IPS DF 4.7 (cell line): ENCODE measurements at regions not wholly inside any gene's neighbourhood (a gene's known extent, or its start where the extent isn't known, plus 50 kb on each side); places are given as distances from the start of the nearest gene placed in this dataset.
"Not testable (repeated sequence)": the region's sequence is repeated elsewhere in the genome, so short reads cannot be mapped to it uniquely, and the experiment has no call there.

Experiments
- DNase-seq: peaks from one replicate; pipeline ENCODE4 v3.0.0-alpha.2; 2013; ENCODE audit warnings: low spot score; ENCODE audit errors: extremely low read depth

DNA sequence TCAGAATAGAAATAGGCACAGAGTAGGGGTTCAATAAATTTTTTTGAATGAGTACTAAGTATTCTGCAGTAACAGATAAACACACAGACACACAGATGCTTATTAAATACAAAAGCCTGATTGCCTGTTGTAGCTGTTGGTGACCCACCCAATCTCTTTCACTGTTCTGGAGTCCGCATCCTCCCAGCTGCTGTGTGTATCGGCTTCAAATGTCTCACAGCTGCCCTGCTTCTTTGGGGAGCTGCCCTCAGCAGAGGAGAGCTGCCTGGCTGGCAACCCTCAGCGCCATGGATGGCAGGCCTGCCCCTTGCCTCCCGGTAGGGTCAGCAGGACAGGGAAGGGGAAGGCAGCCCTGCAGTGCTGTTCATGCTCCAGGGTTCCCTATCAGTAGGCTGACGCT is 50.5 kb upstream of the PRNP start:
- DNase-seq = no peak

DNA sequence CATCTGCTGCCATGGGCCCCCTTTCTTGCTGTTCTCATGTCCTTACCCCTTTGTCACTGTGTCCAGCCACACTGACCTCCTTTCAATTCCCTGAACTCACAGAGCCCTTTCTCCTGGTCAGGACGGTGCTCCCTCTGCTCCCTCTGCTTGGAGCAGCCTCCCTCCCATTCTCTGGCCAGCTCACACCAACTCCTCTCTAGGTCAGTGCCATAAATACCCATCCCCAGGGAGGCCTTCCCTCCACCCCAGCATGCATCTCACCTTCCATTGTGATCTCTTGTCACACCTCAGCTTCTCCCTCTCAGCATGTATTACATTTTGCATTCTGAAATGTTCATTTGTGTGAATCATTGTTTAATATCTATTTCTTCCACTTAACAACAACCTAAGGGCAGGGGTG is 50.9 kb upstream of the PRNP start:
- no peak for DNase-seq

DNA sequence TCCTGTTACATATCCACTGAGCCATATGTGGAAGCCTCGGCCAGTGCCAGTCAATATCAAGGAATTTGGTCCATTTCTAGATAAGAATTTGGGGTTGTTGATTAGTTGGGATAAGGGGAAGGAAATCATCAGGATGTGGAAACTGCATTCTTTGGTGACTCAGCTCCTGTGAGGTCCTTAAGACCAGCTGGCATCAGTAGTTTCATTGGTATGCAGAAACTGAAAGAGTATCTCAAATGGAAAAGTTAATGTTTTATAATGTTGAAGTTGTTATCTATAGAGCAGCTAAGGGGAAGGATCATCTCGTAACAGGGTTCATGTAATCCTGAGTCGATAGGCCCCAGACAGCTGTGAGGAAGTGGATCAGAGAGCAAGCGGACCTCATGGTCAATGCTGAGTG is 52.5 kb upstream of the PRNP start:
- no peak for DNase-seq

DNA sequence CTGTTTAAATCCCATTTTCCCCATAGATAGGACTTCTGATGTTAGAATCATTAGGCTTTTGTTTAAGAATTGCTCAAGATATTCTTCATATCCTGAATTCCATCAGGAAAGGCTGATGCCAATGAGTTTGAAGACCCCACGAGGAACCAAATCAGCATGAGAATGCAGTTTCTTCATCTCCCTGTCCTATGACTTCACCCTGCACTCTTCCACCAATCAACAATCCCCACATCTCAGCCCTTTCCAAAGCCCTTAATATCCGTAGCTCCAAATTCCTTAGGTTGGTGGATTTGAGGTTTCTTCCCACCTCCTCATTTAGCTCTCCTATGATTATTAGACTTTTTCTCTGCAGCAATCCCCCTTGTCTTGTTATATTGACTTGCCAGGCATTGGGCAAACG is 52.9 kb upstream of the PRNP start:
- DNase-seq = no peak

DNA sequence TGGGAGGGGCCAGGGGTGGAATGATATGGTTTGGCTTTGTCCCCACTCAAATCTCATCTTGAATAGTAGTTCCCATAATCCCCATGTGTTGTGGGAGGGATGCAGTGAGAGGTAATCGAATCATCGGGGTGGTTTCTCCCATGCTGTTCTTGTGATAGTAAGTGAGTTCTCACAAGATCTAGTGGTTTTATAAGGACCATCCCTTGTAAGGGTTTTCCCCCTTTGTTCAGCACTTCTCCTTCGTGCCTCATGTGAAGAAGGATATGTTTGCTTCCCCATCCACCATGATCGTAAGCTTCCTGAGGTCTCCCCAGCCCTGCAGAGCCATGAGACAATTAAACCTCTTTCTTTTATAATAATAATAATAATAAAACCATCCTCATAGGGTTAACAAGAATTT is 53.4 kb upstream of the PRNP start:
- DNase-seq = no peak

DNA sequence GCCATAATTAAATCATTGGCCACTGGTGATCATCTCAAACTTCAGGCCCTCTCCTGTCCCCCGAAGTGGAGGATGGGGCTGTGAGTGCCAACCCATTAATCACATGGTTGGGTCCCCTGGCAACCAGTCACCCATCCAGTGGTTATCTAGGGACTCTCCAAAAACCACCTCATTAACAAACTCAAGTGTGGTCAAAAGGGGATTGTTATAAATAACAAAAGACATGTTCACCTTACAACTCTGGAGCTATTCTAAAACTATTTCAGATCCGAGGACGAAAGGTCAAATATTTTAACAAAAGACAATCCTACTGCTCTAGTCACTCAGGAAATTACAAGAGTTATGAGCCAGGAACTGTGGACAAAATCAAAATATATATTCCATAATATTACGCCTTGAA is 60.0 kb upstream of the PRNP start:
- DNase-seq = no peak

DNA sequence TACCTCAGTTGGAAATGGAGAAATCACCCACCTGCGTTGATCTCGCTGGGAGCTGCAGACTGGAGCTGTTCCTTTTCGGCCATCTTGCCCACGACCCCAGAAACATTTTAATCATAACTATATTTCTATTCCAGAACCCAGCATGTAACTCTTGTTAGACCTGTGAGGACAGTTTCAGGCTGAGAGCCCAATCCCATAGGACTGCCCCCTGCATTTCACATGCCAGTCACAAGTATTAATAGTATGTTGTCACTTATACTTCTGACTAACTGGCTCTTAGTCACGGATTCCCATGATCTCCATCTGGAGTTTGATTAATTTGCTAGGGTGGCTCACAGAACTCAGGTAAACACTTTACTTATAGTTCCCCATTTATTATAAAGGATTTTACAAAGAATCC is 60.6 kb upstream of the PRNP start:
- no peak for DNase-seq

DNA sequence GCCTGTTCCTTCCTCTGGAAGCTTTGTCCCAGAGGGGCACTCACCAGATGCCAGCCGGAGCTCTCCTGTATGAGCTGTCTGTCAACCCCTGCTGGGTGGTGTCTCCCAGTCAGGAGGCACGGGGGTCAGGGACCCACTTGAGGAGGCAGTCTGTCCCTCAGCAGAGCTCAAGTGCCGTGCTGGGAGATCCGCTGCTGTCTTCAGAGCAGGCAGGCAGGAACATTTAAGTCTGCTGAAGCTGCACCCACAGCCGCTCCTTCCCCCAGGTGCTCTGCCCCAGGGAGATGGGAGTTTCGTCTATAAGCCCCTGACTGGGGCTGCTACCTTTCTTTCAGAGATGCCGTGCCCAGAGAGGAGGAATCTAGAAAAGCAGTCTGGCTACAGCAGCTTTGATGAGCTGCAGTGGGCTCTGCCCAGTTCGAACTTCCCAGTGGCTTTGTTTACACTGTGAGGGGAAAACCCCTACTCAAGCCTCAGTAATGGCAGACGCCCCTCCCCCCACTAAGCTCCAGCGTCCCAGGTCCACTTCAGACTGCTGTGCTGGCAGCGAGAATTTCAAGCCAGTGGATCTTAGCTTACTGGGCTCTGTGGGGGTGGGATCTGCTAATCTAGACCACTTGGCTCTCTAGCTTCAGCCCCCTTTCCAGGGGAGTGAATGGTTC is 61.5 kb upstream of the PRNP start:
- DNase-seq = not testable (repeated sequence)

DNA sequence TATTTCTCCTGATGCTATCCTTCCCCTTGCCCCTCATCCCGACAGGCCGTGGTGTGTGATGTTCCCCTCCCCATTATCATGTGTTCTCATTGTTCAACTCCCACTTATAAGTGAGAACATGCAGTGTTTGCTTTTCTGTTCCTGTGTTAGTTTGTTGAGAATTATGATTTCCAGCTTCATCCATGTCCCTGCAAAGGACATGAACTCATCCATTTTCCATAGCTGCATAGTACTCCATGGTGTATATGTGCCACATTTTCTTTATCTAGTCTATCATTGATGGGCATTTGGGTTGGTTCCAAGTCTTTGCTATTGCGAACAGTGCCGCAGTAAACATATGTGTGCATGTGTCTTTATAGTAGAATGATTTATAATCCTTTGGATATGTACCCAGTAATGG is 67.1 kb upstream of the PRNP start:
- DNase-seq = not testable (repeated sequence)

DNA sequence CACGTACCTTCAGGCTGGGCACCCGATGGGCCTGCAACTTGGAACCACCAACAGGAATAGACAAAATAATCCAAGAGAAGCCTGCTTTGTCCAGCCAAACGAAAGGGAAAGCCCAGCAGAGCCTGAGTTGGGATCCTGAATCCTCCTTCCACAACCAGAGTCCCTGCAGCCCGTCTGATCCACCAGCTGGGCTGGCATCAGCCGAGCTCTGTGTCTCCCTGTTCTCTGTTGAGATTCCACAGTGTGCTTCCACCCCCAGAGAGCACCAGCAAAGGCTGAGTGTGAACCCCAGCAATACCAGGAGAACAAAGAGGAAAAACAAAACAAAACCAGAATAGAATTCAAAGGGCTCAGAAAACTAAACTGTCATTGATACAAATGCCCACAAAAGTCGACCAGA is 68.8 kb upstream of the PRNP start:
- no peak for DNase-seq

DNA sequence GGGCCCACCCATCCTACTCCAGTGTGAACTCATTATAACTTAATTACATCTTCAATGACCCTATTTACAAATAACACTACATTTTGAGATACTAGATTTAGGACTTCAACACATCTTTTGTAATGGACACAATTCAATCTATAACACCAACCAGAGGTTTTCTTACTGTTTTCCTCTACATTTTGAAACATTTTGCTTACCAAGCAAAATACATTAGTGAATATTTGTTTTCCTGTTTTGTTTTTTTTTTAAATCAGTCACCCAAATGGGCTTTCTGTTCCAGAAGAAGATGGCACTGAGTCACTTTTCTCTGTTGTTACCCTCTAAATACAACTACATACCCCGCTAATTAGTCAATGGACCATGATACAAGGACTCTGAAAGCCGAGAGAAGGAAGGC is 69.2 kb upstream of the PRNP start:
- DNase-seq = no peak

DNA sequence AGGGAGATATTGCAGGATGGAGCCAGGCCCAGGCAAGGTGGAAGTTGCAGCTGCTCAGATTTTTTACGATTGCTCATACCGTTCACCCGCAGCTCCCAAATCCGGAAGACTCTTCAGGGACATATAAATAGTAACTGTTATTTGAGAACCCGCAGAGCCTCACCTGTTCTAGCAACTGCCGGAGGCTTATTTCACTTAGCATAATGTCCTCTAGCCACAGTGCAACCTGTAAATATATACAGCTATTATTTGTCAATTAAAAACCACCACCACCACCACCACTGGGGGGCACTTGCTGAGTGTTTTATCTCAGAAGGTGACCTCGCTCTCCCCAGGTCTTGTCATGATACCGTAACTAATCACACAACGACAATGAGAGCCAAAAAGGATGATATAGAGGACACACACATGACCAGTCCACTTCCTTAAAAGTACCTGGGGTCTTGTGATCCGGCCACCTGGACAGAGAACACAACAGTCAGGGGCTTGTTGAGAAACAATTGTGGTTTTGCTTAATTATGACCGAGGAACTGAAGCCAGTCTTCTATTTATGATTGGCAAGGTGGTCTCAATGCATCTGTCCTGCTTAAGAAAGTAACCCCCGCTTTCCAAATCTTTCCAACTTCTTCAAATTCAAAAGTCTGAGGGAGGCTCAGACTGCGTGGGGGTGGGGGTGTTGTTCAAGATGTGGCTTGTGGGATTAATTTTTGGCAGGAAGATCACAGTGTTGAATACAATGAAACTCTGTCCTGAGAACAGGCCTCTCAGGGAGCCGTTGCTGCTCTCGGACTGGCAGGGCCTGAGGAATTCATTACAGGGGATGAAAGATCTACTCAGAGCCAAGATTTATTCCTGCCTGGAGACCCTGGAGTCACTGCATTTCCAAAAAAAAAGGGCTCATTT is 72.3 kb upstream of the PRNP start:
- DNase-seq = no peak

DNA sequence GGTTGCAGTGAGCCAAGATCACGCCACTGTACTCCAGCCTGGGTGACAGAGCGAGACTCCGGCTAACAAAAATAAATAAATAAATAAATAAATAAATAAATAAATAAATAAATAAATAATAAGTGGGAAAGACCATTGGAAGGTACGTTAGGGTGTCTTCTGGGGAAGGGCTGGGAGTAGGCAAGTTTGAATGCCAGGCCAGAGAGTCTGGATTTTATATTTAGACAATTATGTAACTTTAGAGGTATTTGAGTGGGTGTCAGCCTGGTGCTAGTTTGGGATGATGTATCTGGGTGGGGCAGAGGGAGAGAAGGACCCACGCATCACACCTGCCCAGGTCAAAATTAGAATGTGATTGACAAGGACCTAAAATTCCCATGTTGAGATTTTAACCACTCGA is 73.1 kb upstream of the PRNP start:
- DNase-seq = no peak

DNA sequence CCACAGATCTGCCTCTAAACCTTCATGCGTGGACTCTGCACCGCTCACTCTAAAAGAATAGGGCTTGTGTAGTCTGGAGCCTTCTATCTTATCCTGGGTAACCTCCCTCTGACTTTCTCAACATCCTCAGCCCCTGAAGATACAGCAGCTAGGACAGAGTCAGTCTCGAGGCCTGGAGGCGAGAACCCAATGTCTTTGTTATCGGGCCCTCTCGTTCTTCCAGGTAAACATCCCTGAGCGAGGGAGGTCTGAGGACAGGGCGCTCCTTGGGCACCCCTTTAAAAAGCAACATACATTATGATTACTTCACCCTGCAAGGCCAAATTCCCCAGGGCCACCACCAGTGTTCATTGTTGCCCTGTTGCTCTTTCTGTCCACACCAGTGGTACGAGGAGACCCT is 75.4 kb upstream of the PRNP start:
- no peak for DNase-seq

DNA sequence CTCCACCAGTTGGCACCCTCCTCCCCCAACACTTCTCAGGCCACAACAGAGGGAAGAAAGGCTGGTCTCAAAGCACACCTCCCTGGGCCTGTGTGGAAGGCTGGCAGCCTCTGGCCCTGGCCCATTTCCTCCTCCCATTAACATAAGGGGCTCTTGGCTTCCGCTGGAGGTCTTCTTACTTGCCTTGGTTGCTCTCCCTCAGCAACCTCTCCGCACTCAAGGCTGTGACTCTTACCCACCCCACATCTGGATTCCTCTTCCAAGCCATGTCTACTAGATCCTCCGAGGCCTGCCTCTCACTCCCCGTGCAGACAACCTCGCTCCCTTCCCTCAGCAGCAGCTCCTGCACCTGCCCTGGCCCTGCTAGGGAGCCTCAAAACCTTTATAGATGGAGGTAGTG is 76.7 kb upstream of the PRNP start:
- DNase-seq = no peak

DNA sequence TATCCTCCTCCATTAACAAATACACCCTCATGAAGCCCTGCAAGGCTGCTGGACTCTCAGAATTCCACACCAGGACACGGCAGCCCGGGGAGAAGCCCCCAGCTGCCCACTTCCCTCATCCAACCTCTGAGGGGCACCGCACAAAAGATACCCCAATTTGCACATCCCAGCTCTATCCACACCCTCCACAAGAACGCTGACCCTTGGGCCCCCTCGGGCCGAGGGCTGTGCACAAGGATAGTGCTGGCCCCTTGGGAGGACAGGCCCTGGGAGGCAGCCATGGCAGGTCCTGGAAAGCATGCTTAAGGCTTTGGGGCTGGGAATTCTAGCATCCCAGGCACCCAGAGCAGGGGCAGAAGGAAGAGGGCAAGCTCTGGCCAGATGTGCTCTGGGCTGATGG is 77.4 kb upstream of the PRNP start:
- no peak for DNase-seq

DNA sequence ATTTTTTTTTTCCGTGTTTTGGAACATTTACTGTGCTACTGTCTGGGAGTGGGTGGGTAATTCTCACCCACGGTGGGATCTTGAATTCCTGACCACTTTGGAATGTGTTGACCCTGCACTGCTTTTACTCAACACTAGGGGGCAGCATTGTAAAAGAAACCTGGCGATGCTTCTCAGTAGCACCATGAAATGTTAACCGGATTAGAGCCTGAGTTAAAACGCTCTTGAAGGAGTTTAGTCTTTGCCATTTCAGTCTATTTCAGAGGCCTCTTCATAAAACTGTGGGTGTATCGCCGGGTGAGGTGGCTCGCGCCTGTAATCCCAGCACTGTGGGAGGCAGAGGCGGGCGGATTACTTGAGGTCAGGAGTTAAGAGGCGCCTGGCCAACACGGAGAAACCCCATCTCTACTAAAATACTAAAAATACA is 79.0 kb upstream of the PRNP start:
- peak; percentile 25 for DNase-seq

DNA sequence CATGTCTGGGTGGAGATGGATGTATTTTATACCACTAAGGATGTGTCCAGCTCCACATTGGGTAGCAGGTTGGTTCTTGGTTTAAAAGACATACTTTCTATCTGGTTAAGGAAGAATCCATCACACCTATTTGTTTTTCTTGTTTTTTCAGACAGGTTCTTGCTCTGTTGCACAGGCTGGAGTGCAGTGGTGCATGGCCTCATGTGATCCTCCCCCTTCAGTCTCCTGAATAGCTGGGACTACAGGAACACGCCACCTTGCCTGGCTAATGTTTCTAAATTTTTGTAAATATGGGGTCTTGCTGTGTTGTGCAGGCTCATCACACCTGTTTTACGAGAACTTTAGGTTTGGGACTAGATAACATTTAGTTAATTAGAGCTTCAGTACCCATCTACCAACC is 80.2 kb upstream of the PRNP start:
- DNase-seq = no peak

DNA sequence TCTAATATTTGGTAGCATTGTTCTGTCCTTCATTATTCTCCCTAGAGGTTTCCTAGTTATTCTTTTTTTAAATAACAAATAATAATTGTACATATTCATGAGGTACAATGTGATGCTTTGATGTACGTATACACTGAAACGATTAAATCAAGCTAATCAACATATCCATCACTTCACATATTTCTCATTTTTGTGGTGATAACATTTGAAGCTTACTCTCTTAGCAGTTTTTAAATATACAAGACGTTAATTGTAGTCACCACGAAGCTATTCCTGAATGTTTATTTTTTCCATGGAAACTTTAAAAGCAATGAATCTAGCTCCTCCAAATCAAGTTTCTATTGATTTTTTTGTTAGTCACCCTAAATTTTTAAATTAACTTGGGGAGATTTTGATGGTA is 81.1 kb upstream of the PRNP start:
- no peak for DNase-seq

DNA sequence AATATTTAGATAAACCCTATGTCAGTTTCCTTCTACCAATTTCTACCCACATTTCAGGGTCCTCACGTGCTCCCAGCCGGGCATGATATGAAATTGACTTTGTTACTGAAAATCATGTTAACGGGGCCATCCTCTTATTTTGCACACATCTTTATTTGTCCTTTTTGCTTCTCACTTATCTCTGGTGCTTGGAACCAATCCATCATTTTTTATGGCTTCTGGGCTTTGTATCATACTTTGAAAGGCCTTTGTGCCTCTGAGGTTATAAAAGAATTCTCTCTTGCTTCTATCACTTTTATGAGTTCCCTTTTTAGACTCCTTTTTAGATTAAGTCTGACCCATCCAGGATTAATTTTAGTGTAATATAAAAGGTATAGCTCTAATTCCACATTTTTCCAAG is 81.7 kb upstream of the PRNP start:
- DNase-seq = no peak

DNA sequence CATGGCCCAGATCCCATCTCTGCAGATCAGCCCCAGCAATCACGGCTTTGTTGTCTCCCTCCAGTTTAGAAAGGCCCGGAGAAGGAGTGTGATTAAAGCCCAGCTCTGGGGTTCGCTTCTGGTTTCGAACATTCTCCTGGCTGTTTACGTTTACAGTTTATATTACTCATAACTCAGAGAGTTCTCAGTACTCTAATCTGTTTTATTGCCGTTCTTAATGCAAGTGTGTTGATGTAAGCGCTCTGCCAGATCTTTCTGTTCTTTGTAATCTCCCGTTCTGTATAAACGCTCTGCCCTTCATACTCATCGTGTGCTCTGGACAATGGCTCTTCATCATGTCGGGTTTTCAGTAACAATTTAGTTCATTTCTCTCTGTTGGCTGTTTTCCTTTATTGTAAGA is 82.5 kb upstream of the PRNP start:
- no peak for DNase-seq

DNA sequence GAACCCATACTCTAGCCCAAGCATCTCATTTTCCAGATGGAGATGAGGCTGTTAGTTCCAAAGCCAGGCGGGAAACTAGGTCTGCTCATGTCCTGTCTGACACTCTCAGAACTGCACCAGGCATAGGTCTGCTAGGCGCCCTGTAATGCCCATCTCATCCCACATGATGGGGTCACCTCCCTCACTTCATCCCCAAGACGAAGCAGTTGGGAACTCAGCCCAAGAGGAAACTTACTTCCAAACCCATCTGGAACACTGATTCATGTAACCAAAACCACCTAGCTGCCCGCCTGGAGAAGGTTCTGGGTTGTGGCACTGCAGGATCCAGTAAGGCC is 84.0 kb upstream of the PRNP start:
- no peak for DNase-seq

DNA sequence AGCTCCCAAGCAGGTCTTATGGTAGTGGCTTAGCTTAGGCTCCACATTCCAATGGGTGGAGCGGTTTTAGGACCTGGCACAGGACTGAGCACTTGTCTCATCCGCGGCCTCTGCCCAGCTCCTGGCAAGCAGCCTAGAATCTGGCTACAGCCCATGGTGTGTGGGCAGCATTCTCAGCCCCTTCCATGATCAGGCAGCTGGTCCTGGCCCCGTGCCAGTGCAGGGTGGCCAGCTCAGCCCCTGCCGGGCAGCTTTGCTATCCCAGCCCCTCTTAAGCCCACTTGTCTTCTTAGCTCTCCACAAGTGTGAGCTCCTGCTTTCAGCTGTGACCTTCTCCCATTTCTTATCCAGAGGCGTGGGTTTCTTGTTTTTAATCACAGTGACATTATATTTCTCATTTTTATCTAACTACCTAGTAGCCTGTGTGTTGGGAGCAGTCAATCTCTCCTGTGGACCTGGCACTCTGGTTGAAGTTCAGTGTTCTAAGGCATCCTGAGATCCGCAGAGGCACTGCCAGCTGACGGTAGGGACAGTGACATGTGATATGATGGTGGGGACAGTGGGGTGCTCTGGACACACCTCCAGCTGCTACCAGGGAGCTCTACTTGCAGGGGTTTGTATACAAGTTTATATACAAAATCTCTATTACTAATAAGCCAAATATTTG is 84.5 kb upstream of the PRNP start:
- DNase-seq = no peak
